A204.1 (cell line): ENCODE measurements at regions not wholly inside any gene's neighbourhood (a gene's known extent, or its start where the extent isn't known, plus 50 kb on each side); places are given as distances from the start of the nearest gene placed in this dataset.

Source experiments
- FAIRE-seq: peaks from 2 replicates; lab custom pipeline; 2012; peaks lifted over from hg19 to GRCh38; lab: Jason Lieb, UNC

DNA sequence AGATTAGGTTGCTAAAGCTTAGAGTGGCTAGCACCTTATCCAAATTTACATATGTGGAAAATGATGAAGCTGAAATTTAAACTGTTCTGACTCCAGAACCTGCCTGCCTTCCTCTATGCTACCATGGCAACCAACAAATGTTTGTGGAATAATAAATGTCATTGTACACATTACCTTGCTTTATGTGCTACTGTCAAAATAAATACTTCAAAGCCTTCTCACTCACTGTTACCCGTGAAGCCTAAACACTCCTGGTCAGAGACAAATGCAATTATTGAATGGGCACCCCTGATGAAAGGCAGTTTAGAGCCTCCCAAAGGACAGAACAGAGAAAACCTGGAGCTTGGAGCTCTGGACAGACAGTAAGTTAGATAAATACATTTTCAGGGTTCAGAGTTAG is 158.6 kb downstream of the FAM114A2 start:
- no peak for FAIRE-seq

DNA sequence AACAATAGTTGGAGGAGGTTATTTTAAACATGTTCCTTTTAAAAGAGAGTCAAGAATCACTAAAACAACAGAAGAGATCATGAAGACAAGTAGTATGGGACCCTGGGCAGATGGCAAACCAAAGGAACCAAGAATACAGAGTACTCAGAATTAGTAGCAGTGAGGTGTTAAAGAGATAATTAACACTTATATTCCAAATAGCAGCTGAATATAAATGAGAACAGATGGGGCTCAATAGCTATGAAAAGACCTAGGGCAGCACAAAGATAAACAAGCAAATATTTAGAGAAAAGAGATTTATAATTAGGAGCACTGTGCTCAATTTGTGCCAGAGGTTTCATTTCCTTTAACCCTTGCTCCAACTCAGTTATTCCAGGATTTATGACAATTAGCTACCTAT is 159.1 kb downstream of the FAM114A2 start:
- FAIRE-seq = no peak

DNA sequence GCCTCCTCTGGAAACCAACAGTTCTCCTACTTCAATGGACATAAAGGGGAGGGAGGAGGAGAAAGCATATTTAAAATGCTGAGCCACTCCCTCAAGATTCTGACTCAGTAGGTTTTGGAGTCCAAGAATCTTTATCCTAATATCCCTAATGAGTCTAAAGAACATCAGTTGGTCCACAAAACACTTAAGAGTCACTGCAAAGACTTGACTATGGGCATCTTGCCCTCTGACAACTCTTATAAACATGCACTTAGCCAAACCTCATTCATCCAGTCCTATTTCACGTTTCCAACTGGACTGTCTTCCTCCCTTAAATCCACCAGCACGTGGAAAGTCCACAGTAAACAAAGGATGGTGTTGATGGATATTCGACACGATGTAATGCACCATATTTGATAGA is 172.5 kb downstream of the FAM114A2 start:
- no peak for FAIRE-seq

- no peak for FAIRE-seq
Observed at GRCh38 chr5:153865016-153865415, 173.7 kb downstream of the FAM114A2 start.

DNA sequence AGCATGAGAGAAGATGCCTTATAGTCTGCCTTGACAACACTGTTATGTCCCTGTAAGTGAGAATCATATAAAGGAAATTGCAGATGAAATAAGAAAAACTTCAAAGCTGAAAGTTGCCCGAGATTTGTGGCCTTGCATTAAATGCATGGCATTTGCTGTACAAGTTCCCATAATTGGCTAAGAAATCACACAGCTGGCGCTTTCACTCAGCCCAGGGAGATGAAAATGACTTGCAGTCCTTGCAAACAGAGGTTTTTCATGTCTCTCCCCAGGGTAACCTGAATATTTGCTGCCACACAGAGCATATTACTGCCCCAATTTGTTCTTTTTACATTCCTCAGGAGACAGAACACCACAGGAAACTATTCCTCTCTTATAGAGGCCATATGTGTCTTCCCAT is 174.8 kb downstream of the FAM114A2 start:
- no peak for FAIRE-seq
